ENCODE measurements at regions not wholly inside any gene's neighbourhood (a gene's known extent, or its start where the extent isn't known, plus 50 kb on each side); places are given as distances from the start of the nearest gene placed in this dataset.

DNA sequence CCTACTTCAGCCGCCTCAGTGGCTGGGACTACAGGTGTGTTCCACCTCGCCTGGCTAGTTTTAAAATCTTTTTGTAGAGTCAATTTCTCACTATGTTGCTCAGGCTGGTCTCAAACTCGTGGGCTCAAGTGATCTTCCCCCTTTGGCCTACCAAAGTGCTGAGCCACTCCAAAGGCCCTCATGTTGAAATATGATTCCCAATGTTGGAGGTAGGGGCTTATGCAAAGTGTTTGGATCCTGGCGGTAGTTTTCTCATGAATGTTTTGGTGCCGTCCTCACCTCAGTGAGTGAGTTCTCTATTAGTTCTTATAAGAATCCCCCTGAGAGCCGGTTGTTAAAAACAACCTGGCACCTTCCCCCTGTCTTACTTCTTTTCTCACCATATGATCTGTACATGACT is 784.6 kb downstream of the TMTC2 start:
- POLR2A ChIA-PET: no interaction called here
- CTCF ChIA-PET: interaction anchor here (0.6 kb wide), 1 partner anchor 198 kb away, joined by 4 read pairs; no protein-coding TSS in a partner anchor
- H3K36me3 ChIP-seq (ENCODE audit: control insufficient read depth in 2 of 2, insufficient read depth in 1 of 2, low read length in 2 of 2): no peaks in the 10 kb centered on the region
- H3K9me3 ChIP-seq (ENCODE audit: control insufficient read depth, insufficient read depth, low read depth, low read length): no peaks in the 10 kb centered on the region
- no peak for TF ChIP-seq ZEB2 (tag by site-specific recombination; IDR thresholded peaks at IDR 0.05)
- TF ChIP-seq KLF9 (tag by site-specific recombination; IDR thresholded peaks at IDR 0.05; ENCODE audit: low read depth): no peak
- no peak for TF ChIP-seq ZNF843 (tag by site-specific recombination; IDR thresholded peaks at IDR 0.05)
- no peak overlapping the region for H3K4me3 ChIP-seq (ENCODE audit: low read depth, low read length)
- no peaks in the 10 kb centered on the region for H3K4me1 ChIP-seq (ENCODE audit: control insufficient read depth, insufficient read depth, low read length)
- no peak overlapping the region for H3K27ac ChIP-seq (ENCODE audit: extremely low read depth, low read depth, low read length)

DNA sequence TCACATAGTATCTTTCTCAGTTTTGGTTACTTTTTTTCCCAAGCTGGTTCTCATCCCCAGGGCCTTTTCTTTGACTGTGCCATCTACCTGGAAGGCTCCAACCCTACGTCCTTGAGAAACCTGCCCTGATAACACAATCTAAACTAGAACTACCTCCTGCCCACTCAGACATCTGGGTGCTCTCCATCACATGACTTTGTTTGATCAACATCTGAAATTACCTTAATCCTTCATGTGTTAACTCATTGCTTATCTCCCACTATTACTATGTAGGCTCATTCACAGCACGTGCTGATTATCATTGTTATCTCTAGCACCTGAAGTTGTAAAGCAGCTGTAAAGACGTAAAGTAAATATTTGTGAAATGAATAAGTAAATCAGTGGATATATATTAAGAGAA is 784.0 kb downstream of the TMTC2 start:
- Histone ChIP-seq H3K4me3 (ENCODE audit: low read depth, low read length) (no peak overlapping the region), H3K36me3 (ENCODE audit: control insufficient read depth in 2 of 2, insufficient read depth in 1 of 2, low read length in 2 of 2) (no peaks in the 10 kb centered on the region), H3K4me1 (ENCODE audit: control insufficient read depth, insufficient read depth, low read length) (no peaks in the 10 kb centered on the region), H3K27ac (ENCODE audit: extremely low read depth, low read depth, low read length) (no peak overlapping the region), H3K9me3 (ENCODE audit: control insufficient read depth, insufficient read depth, low read depth, low read length) (no peaks in the 10 kb centered on the region)
- POLR2A ChIA-PET: no interaction called here
- CTCF ChIA-PET: interaction anchor here (0.6 kb wide), 1 partner anchor 198 kb away, joined by 4 read pairs; no protein-coding TSS in a partner anchor
- no peak for TF ChIP-seq YY1 (tag by site-specific recombination; IDR thresholded peaks at IDR 0.05)
- TF ChIP-seq, protein P1, sequence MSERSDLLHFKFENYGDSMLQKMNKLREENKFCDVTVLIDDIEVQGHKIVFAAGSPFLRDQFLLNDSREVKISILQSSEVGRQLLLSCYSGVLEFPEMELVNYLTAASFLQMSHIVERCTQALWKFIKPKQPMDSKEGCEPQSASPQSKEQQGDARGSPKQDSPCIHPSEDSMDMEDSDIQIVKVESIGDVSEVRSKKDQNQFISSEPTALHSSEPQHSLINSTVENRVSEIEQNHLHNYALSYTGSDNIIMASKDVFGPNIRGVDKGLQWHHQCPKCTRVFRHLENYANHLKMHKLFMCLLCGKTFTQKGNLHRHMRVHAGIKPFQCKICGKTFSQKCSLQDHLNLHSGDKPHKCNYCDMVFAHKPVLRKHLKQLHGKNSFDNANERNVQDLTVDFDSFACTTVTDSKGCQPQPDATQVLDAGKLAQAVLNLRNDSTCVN (tag by site-specific recombination; optimal IDR thresholded peaks at IDR 0.05): no peak
- no peak for TF ChIP-seq SCRT1 (tag by site-specific recombination; IDR thresholded peaks at IDR 0.05; ENCODE audit: borderline replicate concordance)
- no peak for TF ChIP-seq TCF7L2 (IDR thresholded peaks at IDR 0.05; ENCODE audit: borderline replicate concordance, low read depth, low read length)
- TF ChIP-seq ZNF211 (tag by site-specific recombination; IDR thresholded peaks at IDR 0.05; ENCODE audit: low read depth): no peak
- no peak for TF ChIP-seq ZNF747 (tag by site-specific recombination; IDR thresholded peaks at IDR 0.05)
- TF ChIP-seq, protein P2, sequence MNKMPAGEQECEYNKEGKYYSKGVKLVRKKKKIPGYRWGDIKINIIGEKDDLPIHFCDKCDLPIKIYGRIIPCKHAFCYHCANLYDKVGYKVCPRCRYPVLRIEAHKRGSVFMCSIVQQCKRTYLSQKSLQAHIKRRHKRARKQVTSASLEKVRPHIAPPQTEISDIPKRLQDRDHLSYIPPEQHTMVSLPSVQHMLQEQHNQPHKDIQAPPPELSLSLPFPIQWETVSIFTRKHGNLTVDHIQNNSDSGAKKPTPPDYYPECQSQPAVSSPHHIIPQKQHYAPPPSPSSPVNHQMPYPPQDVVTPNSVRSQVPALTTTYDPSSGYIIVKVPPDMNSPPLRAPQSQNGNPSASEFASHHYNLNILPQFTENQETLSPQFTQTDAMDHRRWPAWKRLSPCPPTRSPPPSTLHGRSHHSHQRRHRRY (tag by site-specific recombination; IDR thresholded peaks at IDR 0.05): no peak
- TF ChIP-seq, protein P3, sequence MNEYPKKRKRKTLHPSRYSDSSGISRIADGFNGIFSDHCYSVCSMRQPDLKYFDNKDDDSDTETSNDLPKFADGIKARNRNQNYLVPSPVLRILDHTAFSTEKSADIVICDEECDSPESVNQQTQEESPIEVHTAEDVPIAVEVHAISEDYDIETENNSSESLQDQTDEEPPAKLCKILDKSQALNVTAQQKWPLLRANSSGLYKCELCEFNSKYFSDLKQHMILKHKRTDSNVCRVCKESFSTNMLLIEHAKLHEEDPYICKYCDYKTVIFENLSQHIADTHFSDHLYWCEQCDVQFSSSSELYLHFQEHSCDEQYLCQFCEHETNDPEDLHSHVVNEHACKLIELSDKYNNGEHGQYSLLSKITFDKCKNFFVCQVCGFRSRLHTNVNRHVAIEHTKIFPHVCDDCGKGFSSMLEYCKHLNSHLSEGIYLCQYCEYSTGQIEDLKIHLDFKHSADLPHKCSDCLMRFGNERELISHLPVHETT (tag by site-specific recombination; IDR thresholded peaks at IDR 0.05): no peak

DNA sequence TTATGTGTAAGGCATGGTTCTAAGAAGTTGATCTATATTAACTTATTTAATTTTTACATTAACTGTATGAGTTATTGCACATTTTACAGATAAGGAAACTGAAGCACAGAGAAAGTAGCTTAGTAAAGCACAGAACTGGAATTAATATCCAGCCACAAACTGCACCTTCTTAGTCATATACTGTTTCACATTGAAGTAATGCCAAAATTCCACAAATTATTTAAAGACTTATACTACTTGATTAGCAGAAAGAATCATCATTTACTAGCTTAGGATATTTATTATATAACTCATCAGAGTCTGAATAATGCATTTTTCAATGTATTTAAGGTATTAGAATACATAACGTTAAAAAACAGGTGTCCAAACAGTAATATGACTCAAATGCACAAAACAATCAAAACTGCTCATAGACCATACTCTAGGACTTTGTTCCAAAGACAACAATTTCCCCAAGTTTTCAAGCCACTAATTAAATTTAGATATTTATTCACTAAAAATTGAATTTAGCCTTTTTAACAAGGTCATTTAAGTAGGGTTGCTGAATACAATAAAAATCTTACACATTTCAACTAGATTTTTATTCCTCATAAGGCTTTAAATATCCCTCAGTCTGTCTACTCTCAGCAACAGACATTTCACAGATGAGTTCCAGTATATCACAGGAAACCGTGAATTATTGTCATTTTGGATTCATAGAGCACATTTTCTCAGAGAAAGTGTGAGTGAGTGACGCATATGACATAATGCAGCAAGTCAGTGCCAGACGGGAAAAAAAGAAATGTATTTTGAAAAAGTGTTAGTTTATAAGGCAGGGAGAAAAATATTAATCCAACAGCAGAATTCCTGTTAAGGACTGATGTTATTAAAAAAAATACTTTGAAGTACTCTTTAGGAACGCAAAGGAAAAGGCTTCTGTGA is 782.5 kb downstream of the TMTC2 start:
- no peak for TF ChIP-seq ZSCAN23 (tag by site-specific recombination; IDR thresholded peaks at IDR 0.05)
- no peak for TF ChIP-seq ZNF555 (tag by site-specific recombination; conservative IDR thresholded peaks at IDR 0.05)
- TF ChIP-seq TRIM28 (IDR thresholded peaks at IDR 0.05; ENCODE audit: borderline replicate concordance, low read length): no peak
- TF ChIP-seq ZNF530 (tag by site-specific recombination; IDR thresholded peaks at IDR 0.05; ENCODE audit: low read depth): no peak
- TF ChIP-seq ZSCAN16 (tag by site-specific recombination; IDR thresholded peaks at IDR 0.05): no peak
- no peak for TF ChIP-seq ZNF157 (tag by site-specific recombination; IDR thresholded peaks at IDR 0.05)
- TF ChIP-seq, protein P4, sequence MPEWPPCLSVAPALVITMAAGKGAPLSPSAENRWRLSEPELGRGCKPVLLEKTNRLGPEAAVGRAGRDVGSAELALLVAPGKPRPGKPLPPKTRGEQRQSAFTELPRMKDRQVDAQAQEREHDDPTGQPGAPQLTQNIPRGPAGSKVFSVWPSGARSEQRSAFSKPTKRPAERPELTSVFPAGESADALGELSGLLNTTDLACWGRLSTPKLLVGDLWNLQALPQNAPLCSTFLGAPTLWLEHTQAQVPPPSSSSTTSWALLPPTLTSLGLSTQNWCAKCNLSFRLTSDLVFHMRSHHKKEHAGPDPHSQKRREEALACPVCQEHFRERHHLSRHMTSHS (tag by site-specific recombination; IDR thresholded peaks at IDR 0.05): no peak
- TF ChIP-seq WT1 (tag by site-specific recombination; IDR thresholded peaks at IDR 0.05): no peak
- POLR2A ChIA-PET: no interaction called here
- Histone ChIP-seq H3K4me3 (ENCODE audit: low read depth, low read length) (no peak overlapping the region), H3K36me3 (ENCODE audit: control insufficient read depth in 2 of 2, insufficient read depth in 1 of 2, low read length in 2 of 2) (no peaks in the 10 kb centered on the region), H3K4me1 (ENCODE audit: control insufficient read depth, insufficient read depth, low read length) (no peaks in the 10 kb centered on the region), H3K27ac (ENCODE audit: extremely low read depth, low read depth, low read length) (no peak overlapping the region), H3K9me3 (ENCODE audit: control insufficient read depth, insufficient read depth, low read depth, low read length) (no peaks in the 10 kb centered on the region)
- CTCF ChIA-PET: interaction anchor here (0.6 kb wide), 1 partner anchor 1036 kb away, joined by 3 read pairs; no protein-coding TSS in a partner anchor
